Activated T-helper 2 cell treated with anti-CD3 and anti-CD28 coated beads, Interferon-gamma antibody, Interleukin-2, Interleukin-4, amounts not matched to agents 10 μg/mL and 5 μg/mL and 100 μg/mL, durations not matched to agents 14 hours and 24 hours and 36 hours (primary cell): ENCODE measurements at regions not wholly inside any gene's neighbourhood (a gene's known extent, or its start where the extent isn't known, plus 50 kb on each side); places are given as distances from the start of the nearest gene placed in this dataset.

Source experiments
- DNase-seq: peaks from one replicate; pipeline ENCODE4 v3.0.0; 2021; ENCODE audit warnings: low spot score
- H3K27ac Mint-ChIP-seq: one replicate; pipeline ENCODE4 v1.8.0; 2021; ENCODE audit warnings: mixed read lengths
- H3K27me3 Mint-ChIP-seq: one replicate; pipeline ENCODE4 v1.8.0; 2021; ENCODE audit warnings: low read depth, mixed read lengths
- H3K36me3 Mint-ChIP-seq: one replicate; pipeline ENCODE4 v1.8.0; 2021; ENCODE audit warnings: low read depth, mixed read lengths
- H3K4me1 Mint-ChIP-seq: one replicate; pipeline ENCODE4 v1.8.0; 2021; ENCODE audit warnings: low read depth, mixed read lengths
- H3K4me3 Mint-ChIP-seq: one replicate; pipeline ENCODE4 v1.8.0; 2021; ENCODE audit warnings: low read depth, mild to moderate bottlenecking, moderate library complexity, mixed read lengths
- H3K9me3 Mint-ChIP-seq: one replicate; pipeline ENCODE4 v1.8.0; 2021; ENCODE audit warnings: mixed read lengths
- intact Hi-C: fragments of 100-400 bp; cut with micrococcal nuclease; formaldehyde crosslinking; loops from one replicate; pipeline ENCODE4 v1.15.1; 2023

- H3K27me3 Mint-ChIP-seq, result no peaks in the 10 kb centered on the region
- intact Hi-C loops, result no loop called here
- H3K36me3 Mint-ChIP-seq, result no peaks in the 10 kb centered on the region
- H3K4me3 Mint-ChIP-seq, result no peak overlapping the region
- H3K9me3 Mint-ChIP-seq, result peaks cover 14% of the 10 kb centered on the region
- no peak for DNase-seq
- no peak overlapping the region for H3K27ac Mint-ChIP-seq
- no peaks in the 10 kb centered on the region for H3K4me1 Mint-ChIP-seq
These were observed 534.3 kb upstream of the LARGE1 start for GRCh38 chr22:34454598-34454997.

GRCh38 chr22:34462795-34463194 is 542.5 kb upstream of the LARGE1 start:
- DNase-seq, result no peak
- Mint-ChIP-seq H3K9me3 (peaks cover 30% of the 10 kb centered on the region), H3K27me3 (no peaks in the 10 kb centered on the region), H3K27ac (no peak overlapping the region), H3K4me1 (no peaks in the 10 kb centered on the region), H3K4me3 (no peak overlapping the region), H3K36me3 (no peaks in the 10 kb centered on the region)
- intact Hi-C loops, result no loop called here

GRCh38 chr22:34475886-34476285 is 555.6 kb upstream of the LARGE1 start:
- Mint-ChIP-seq H3K27me3 (no peaks in the 10 kb centered on the region), H3K36me3 (no peaks in the 10 kb centered on the region), H3K4me3 (no peak overlapping the region), H3K9me3 (peaks cover 37% of the 10 kb centered on the region), H3K4me1 (no peaks in the 10 kb centered on the region), H3K27ac (no peak overlapping the region)
- no peak for DNase-seq
- intact Hi-C loops, result no loop called here

- intact Hi-C loops, result no loop called here
- H3K27me3 Mint-ChIP-seq, result no peaks in the 10 kb centered on the region
- no peak for DNase-seq
- peaks cover 42% of the 10 kb centered on the region for H3K9me3 Mint-ChIP-seq
- H3K27ac Mint-ChIP-seq, result no peak overlapping the region
- no peaks in the 10 kb centered on the region for H3K36me3 Mint-ChIP-seq
- no peak overlapping the region for H3K4me3 Mint-ChIP-seq
- H3K4me1 Mint-ChIP-seq, result no peaks in the 10 kb centered on the region
These were observed 556.5 kb upstream of the LARGE1 start for GRCh38 chr22:34476762-34477161.

- Mint-ChIP-seq H3K36me3 (no peaks in the 10 kb centered on the region), H3K4me3 (no peak overlapping the region)
- intact Hi-C loops, result no loop called here
These were observed 560.8 kb upstream of the LARGE1 start for GRCh38 chr22:34481090-34481489.

GRCh38 chr22:34486381-34486780 is 566.1 kb upstream of the LARGE1 start:
- H3K4me1 Mint-ChIP-seq, result no peaks in the 10 kb centered on the region
- no peak overlapping the region for H3K4me3 Mint-ChIP-seq
- no peaks in the 10 kb centered on the region for H3K27me3 Mint-ChIP-seq
- DNase-seq, result no peak
- H3K27ac Mint-ChIP-seq, result no peak overlapping the region
- peaks cover 50% of the 10 kb centered on the region for H3K9me3 Mint-ChIP-seq
- no peaks in the 10 kb centered on the region for H3K36me3 Mint-ChIP-seq
- intact Hi-C loops, result no loop called here

More at GRCh38 chr22:34481090-34481489, 560.8 kb upstream of the LARGE1 start:
- no peaks in the 10 kb centered on the region for H3K4me1 Mint-ChIP-seq
- DNase-seq, result no peak
- H3K27me3 Mint-ChIP-seq, result no peaks in the 10 kb centered on the region
- no peak overlapping the region for H3K27ac Mint-ChIP-seq
- H3K9me3 Mint-ChIP-seq, result peaks cover 48% of the 10 kb centered on the region

GRCh38 chr22:34489861-34490260 is 569.6 kb upstream of the LARGE1 start:
- H3K27me3 Mint-ChIP-seq, result no peaks in the 10 kb centered on the region
- no peak overlapping the region for H3K27ac Mint-ChIP-seq
- H3K36me3 Mint-ChIP-seq, result no peaks in the 10 kb centered on the region
- intact Hi-C loops, result no loop called here
- no peak for DNase-seq
- no peaks in the 10 kb centered on the region for H3K4me1 Mint-ChIP-seq
- no peak overlapping the region for H3K4me3 Mint-ChIP-seq
- H3K9me3 Mint-ChIP-seq, result peaks cover 53% of the 10 kb centered on the region

GRCh38 chr22:34490886-34491285 is 570.6 kb upstream of the LARGE1 start:
- Mint-ChIP-seq H3K4me3 (no peak overlapping the region), H3K27me3 (no peaks in the 10 kb centered on the region), H3K4me1 (no peaks in the 10 kb centered on the region), H3K9me3 (peaks cover 54% of the 10 kb centered on the region), H3K36me3 (no peaks in the 10 kb centered on the region), H3K27ac (no peak overlapping the region)
- no peak for DNase-seq
- intact Hi-C loops, result no loop called here

- H3K27ac Mint-ChIP-seq, result no peak overlapping the region
- no peak overlapping the region for H3K4me3 Mint-ChIP-seq
- H3K4me1 Mint-ChIP-seq, result no peaks in the 10 kb centered on the region
These were observed 572.5 kb upstream of the ISX start for GRCh38 chr22:34493486-34493885.

GRCh38 chr22:34501366-34501965 is 564.5 kb upstream of the ISX start:
- intact Hi-C loops, result no loop called here
- DNase-seq, result no peak
- Mint-ChIP-seq H3K4me3 (no peak overlapping the region), H3K4me1 (no peaks in the 10 kb centered on the region), H3K36me3 (no peaks in the 10 kb centered on the region), H3K27me3 (no peaks in the 10 kb centered on the region), H3K27ac (no peak overlapping the region), H3K9me3 (peaks cover 34% of the 10 kb centered on the region)

More at GRCh38 chr22:34493486-34493885, 572.5 kb upstream of the ISX start:
- Mint-ChIP-seq H3K36me3 (no peaks in the 10 kb centered on the region), H3K27me3 (no peaks in the 10 kb centered on the region), H3K9me3 (peaks cover 54% of the 10 kb centered on the region)
- no peak for DNase-seq
- intact Hi-C loops, result no loop called here

GRCh38 chr22:34502821-34503220 is 563.1 kb upstream of the ISX start:
- Mint-ChIP-seq H3K4me1 (no peaks in the 10 kb centered on the region), H3K36me3 (no peaks in the 10 kb centered on the region), H3K27ac (no peak overlapping the region), H3K27me3 (no peaks in the 10 kb centered on the region), H3K9me3 (peaks cover 36% of the 10 kb centered on the region), H3K4me3 (no peak overlapping the region)
- DNase-seq, result no peak
- intact Hi-C loops, result no loop called here

- intact Hi-C loops, result no loop called here
These were observed 557.2 kb upstream of the ISX start for GRCh38 chr22:34508797-34509196.

GRCh38 chr22:34526681-34527080 is 539.3 kb upstream of the ISX start:
- intact Hi-C loops, result no loop called here
- Mint-ChIP-seq H3K27me3 (no peaks in the 10 kb centered on the region), H3K4me1 (no peaks in the 10 kb centered on the region), H3K4me3 (no peak overlapping the region), H3K36me3 (no peaks in the 10 kb centered on the region), H3K9me3 (peaks cover 17% of the 10 kb centered on the region), H3K27ac (no peak overlapping the region)
- DNase-seq, result no peak

More at GRCh38 chr22:34508797-34509196, 557.2 kb upstream of the ISX start:
- Mint-ChIP-seq H3K27ac (no peak overlapping the region), H3K36me3 (no peaks in the 10 kb centered on the region), H3K4me1 (no peaks in the 10 kb centered on the region), H3K4me3 (no peak overlapping the region), H3K27me3 (no peaks in the 10 kb centered on the region), H3K9me3 (peaks cover 41% of the 10 kb centered on the region)
- no peak for DNase-seq

- Mint-ChIP-seq H3K27me3 (no peaks in the 10 kb centered on the region), H3K27ac (no peak overlapping the region), H3K4me3 (no peak overlapping the region), H3K4me1 (no peaks in the 10 kb centered on the region), H3K36me3 (no peaks in the 10 kb centered on the region), H3K9me3 (peaks cover 36% of the 10 kb centered on the region)
- no peak for DNase-seq
- intact Hi-C loops, result no loop called here
These were observed 531.9 kb upstream of the ISX start for GRCh38 chr22:34534101-34534500.
